DND-41 (cell line): ENCODE measurements at regions not wholly inside any gene's neighbourhood (a gene's known extent, or its start where the extent isn't known, plus 50 kb on each side); places are given as distances from the start of the nearest gene placed in this dataset.

Experiments
- CTCF ChIP-seq: IDR thresholded peaks from 2 replicates; pipeline ENCODE4 v1.5.1; 2012; ENCODE audit warnings: borderline replicate concordance, low read length, moderate library complexity, mild to moderate bottlenecking; ENCODE audit not compliant: poor library complexity, severe bottlenecking; ENCODE audit errors: extremely low read depth
- EZH2 ChIP-seq: IDR thresholded peaks from 3 replicates; pipeline ENCODE4 v1.6.1; 2012; ENCODE audit warnings: borderline replicate concordance, low read depth, mild to moderate bottlenecking, moderate library complexity, low read length, inconsistent platforms; ENCODE audit not compliant: severe bottlenecking

- TF ChIP-seq CTCF (no peak), EZH2 (no peak)
These were observed 528.4 kb upstream of the SYT4 start for GRCh38 chr18:43805646-43806194.
